HEK293T (cell line): ENCODE measurements at regions not wholly inside any gene's neighbourhood (a gene's known extent, or its start where the extent isn't known, plus 50 kb on each side); places are given as distances from the start of the nearest gene placed in this dataset.

ENCODE experiments used
- ARNT ChIP-seq: fragments of 450-650 bp; IDR thresholded peaks from 2 replicates; pipeline ENCODE4 v1.6.1; 2017; ENCODE audit warnings: mild to moderate bottlenecking
- BHLHE40 ChIP-seq: fragments of 450-650 bp; IDR thresholded peaks from 2 replicates; pipeline ENCODE4 v1.6.1; 2016; ENCODE audit warnings: mild to moderate bottlenecking, moderate library complexity, borderline replicate concordance
- CTBP1 ChIP-seq: fragments of 450-650 bp; IDR thresholded peaks from 2 replicates; pipeline ENCODE4 v1.6.1; 2016; ENCODE audit warnings: borderline replicate concordance
- ELF4 ChIP-seq: fragments of 450-650 bp; IDR thresholded peaks from 2 replicates; pipeline ENCODE4 v1.6.1; 2017; ENCODE audit warnings: antibody characterized with exemption
- FOXA1 ChIP-seq: fragments of 450-650 bp; IDR thresholded peaks from 2 replicates; pipeline ENCODE4 v1.6.1; 2016; ENCODE audit warnings: mild to moderate bottlenecking
- FOXM1 ChIP-seq: fragments of 450-650 bp; IDR thresholded peaks from 2 replicates; pipeline ENCODE4 v1.6.1; 2017; ENCODE audit warnings: mild to moderate bottlenecking, borderline replicate concordance
- HDGF ChIP-seq: fragments of 450-650 bp; IDR thresholded peaks from 2 replicates; pipeline ENCODE4 v1.6.1; 2017; ENCODE audit warnings: antibody characterized with exemption, borderline replicate concordance
- L3MBTL2 ChIP-seq: fragments of 450-650 bp; conservative IDR thresholded peaks from 2 replicates; pipeline ENCODE4 v1.6.1; 2016; ENCODE audit warnings: mild to moderate bottlenecking
- LEF1 ChIP-seq: fragments of 450-650 bp; IDR thresholded peaks from 2 replicates; pipeline ENCODE4 v1.6.1; 2017; ENCODE audit warnings: mild to moderate bottlenecking, borderline replicate concordance
- SP1 ChIP-seq: fragments of 450-650 bp; IDR thresholded peaks from 2 replicates; pipeline ENCODE4 v1.6.1; 2017
- SUZ12 ChIP-seq: fragments of 450-650 bp; IDR thresholded peaks from 2 replicates; pipeline ENCODE4 v1.6.1; 2016; ENCODE audit warnings: mild to moderate bottlenecking
- TARDBP ChIP-seq: fragments of 450-650 bp; IDR thresholded peaks from 2 replicates; pipeline ENCODE4 v1.6.1; 2016
- ZNF384 ChIP-seq: fragments of 450-650 bp; IDR thresholded peaks from 2 replicates; pipeline ENCODE4 v1.6.1; 2016
- TF ChIP-seq, protein P1 (sequence below): fragments of 450-650 bp; IDR thresholded peaks from 2 replicates; pipeline ENCODE4 v1.6.1; 2016

DNA sequence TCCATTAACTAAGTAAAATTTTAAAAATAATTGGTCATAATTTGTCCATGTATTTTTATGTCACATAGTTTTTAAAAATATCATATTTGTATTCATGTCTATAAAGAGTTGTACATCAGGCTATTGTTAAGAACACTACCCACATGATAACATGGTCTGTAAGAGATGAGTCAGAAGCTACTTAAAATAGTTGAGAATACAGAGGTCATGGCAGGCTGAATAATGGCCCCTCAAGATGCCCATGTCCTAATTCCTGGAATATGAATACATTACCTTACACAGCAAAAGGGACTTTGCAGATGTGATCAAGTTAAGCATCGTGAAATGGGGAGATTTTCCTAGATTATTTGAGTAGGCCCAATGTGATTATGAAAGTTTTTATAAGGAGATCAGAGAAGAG lies 782.9 kb upstream of the GOLIM4 start:
- TF ChIP-seq ZNF384: no peak
- no peak for TF ChIP-seq TARDBP
- TF ChIP-seq FOXM1: no peak
- no peak for TF ChIP-seq ELF4
- no peak for TF ChIP-seq FOXA1
- no peak for TF ChIP-seq SUZ12
- TF ChIP-seq, protein P1, sequence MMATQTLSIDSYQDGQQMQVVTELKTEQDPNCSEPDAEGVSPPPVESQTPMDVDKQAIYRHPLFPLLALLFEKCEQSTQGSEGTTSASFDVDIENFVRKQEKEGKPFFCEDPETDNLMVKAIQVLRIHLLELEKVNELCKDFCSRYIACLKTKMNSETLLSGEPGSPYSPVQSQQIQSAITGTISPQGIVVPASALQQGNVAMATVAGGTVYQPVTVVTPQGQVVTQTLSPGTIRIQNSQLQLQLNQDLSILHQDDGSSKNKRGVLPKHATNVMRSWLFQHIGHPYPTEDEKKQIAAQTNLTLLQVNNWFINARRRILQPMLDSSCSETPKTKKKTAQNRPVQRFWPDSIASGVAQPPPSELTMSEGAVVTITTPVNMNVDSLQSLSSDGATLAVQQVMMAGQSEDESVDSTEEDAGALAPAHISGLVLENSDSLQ: no peak
- no peak for TF ChIP-seq SP1
- TF ChIP-seq L3MBTL2: no peak
- no peak for TF ChIP-seq HDGF
- TF ChIP-seq BHLHE40: no peak
- TF ChIP-seq ARNT: no peak
- no peak for TF ChIP-seq CTBP1
- no peak for TF ChIP-seq LEF1
